GM12878 (cell line): ENCODE measurements at regions not wholly inside any gene's neighbourhood (a gene's known extent, or its start where the extent isn't known, plus 50 kb on each side); places are given as distances from the start of the nearest gene placed in this dataset.
"Not testable (repeated sequence)": the region's sequence is repeated elsewhere in the genome, so short reads cannot be mapped to it uniquely, and the experiment has no call there.

Experiments
- ATAC-seq: fragments of 200-7000 bp; cut with Tn5 transposase; 3 replicates; pipeline ENCODE4 v1.9.1; 2020; ENCODE audit warnings: mild to moderate bottlenecking, moderate library complexity
- BruUV-seq: library from RNA; stranded (reverse); fragments of 400-500 nt; replicated peaks from 2 replicates; lab custom pipeline; 2021; lab: Mats Ljungman, UMichigan
- CTCF ChIA-PET: fragments of 300-600 bp; sonication (Branson Sonifier 250); formaldehyde crosslinking; extraction: SDS; loops from one replicate; lab custom pipeline; 2021; ENCODE audit warnings: inconsistent platforms; lab: Yijun Ruan, JAX
- POLR2A ChIA-PET: fragments of 350-600 bp; formaldehyde crosslinking; extraction: SDS; loops from one replicate; lab custom pipeline; 2021; ENCODE audit warnings: inconsistent platforms; lab: Charles Lee
- RAD21 ChIA-PET: fragments of 300-600 bp; sonication (Branson Sonifier 250); formaldehyde crosslinking; loops from one replicate; lab custom pipeline; 2023; ENCODE audit warnings: antibody characterized with exemption; ENCODE audit not compliant: unreplicated experiment; lab: Charles Lee
- SMC1A ChIA-PET: fragments of 300-600 bp; sonication (Branson Sonifier 250); formaldehyde crosslinking; loops from one replicate; lab custom pipeline; 2023; ENCODE audit not compliant: unreplicated experiment, uncharacterized antibody; lab: Charles Lee
- DNase-seq: peaks from one replicate; pipeline ENCODE4 v3.0.0-alpha.2; 2011; ENCODE audit warnings: low read depth, low spot score
- FAIRE-seq: peaks from 3 replicates; lab custom pipeline; 2011; peaks lifted over from hg19 to GRCh38; lab: Jason Lieb, UNC
- H2AFZ ChIP-seq: 2 replicates; pipeline ENCODE4 v1.6.0; 2011; ENCODE audit warnings: low read depth, low read length, control low read depth; ENCODE audit not compliant: control insufficient read depth
- H3K27ac ChIP-seq: 2 replicates; pipeline ENCODE4 v1.5.1; 2011; ENCODE audit warnings: control low read depth; ENCODE audit not compliant: control insufficient read depth, insufficient read depth
- H3K27me3 ChIP-seq, 2 experiments: replicated peaks in 1 of 2; 2 replicates each; pipeline versions ENCODE4 v1.6.0 to v1.6.1; 2011; ENCODE audit warnings: low read length in 1 of 2; ENCODE audit not compliant: control insufficient read depth in 2 of 2, insufficient read depth in 2 of 2
- H3K36me3 ChIP-seq, 2 experiments: 2 replicates each; pipeline ENCODE4 v1.5.1; 2011; ENCODE audit warnings: low read length in 1 of 2; ENCODE audit not compliant: control insufficient read depth in 2 of 2, insufficient read depth in 2 of 2
- H3K4me1 ChIP-seq: 2 replicates; pipeline ENCODE4 v1.6.1; 2011; ENCODE audit warnings: mild to moderate bottlenecking, low read length, moderate library complexity, mixed read lengths; ENCODE audit not compliant: control insufficient read depth, insufficient read depth
- H3K4me2 ChIP-seq: 2 replicates; pipeline ENCODE4 v1.6.0; 2011; ENCODE audit warnings: control low read depth; ENCODE audit not compliant: control insufficient read depth, insufficient read depth
- H3K4me3 ChIP-seq: fragments of 200-600 bp; sonication (generic); 2 replicates; pipeline ENCODE4 v1.5.1; 2016
- H3K79me2 ChIP-seq: 2 replicates; pipeline ENCODE4 v1.6.0; 2011; ENCODE audit warnings: low read length; ENCODE audit not compliant: control insufficient read depth, insufficient read depth
- H3K9ac ChIP-seq: 2 replicates; pipeline ENCODE4 v1.8.0; 2011; ENCODE audit warnings: low read length, control low read depth, mixed read lengths; ENCODE audit not compliant: control insufficient read depth, insufficient read depth
- H3K9me3 ChIP-seq: replicated peaks from 3 replicates; pipeline ENCODE4 v1.5.1; 2011; ENCODE audit warnings: mild to moderate bottlenecking, low read length; ENCODE audit not compliant: control insufficient read depth, insufficient read depth
- H4K20me1 ChIP-seq: 2 replicates; pipeline ENCODE4 v1.6.0; 2011; ENCODE audit not compliant: control insufficient read depth, insufficient read depth
- CBFB ChIP-seq: IDR thresholded peaks from 2 replicates; pipeline ENCODE4 v1.6.1; 2016; ENCODE audit warnings: antibody characterized with exemption, low read depth
- CEBPB ChIP-seq, 2 experiments: fragments of 150-350 bp in 1 of 2; IDR thresholded peaks; 2 replicates each; pipeline ENCODE4 v1.6.1; 2012 to 2014; ENCODE audit warnings: low read depth in 2 of 2, low read length in 2 of 2, borderline replicate concordance in 1 of 2, inconsistent platforms in 1 of 2
- CHD4 ChIP-seq: fragments of 200-600 bp; sonication (generic); IDR thresholded peaks from 2 replicates; pipeline ENCODE4 v1.6.1; 2016; ENCODE audit warnings: mild to moderate bottlenecking
- IRF4 ChIP-seq: IDR thresholded peaks from 2 replicates; pipeline ENCODE4 v1.6.1; 2011; ENCODE audit warnings: low read depth, low read length
- NFYB ChIP-seq: IDR thresholded peaks from 2 replicates; pipeline ENCODE4 v1.6.1; 2011; ENCODE audit warnings: low read depth, mild to moderate bottlenecking, low read length, improper control_type of control experiment, moderate library complexity; ENCODE audit not compliant: insufficient read depth
- NR2F1 ChIP-seq: fragments of 450-650 bp; conservative IDR thresholded peaks from 2 replicates; pipeline ENCODE4 v1.6.1; 2017; ENCODE audit warnings: mild to moderate bottlenecking
- PBX3 ChIP-seq: IDR thresholded peaks from 2 replicates; pipeline ENCODE4 v1.6.1; 2011; ENCODE audit warnings: mild to moderate bottlenecking, low read depth, low read length, moderate library complexity; ENCODE audit not compliant: insufficient replicate concordance
- POU2F2 ChIP-seq: IDR thresholded peaks from 3 replicates; pipeline ENCODE4 v1.6.1; 2011; ENCODE audit warnings: low read depth, mild to moderate bottlenecking, low read length, borderline replicate concordance
- REST ChIP-seq: IDR thresholded peaks from 2 replicates; pipeline ENCODE4 v1.6.1; 2012; ENCODE audit warnings: mild to moderate bottlenecking, low read depth, low read length
- SPI1 ChIP-seq: IDR thresholded peaks from 2 replicates; pipeline ENCODE4 v1.6.1; 2011; ENCODE audit warnings: low read depth, mild to moderate bottlenecking, low read length, moderate library complexity, borderline replicate concordance; ENCODE audit not compliant: insufficient read depth
- ZNF622 ChIP-seq: fragments of 450-650 bp; IDR thresholded peaks from 2 replicates; pipeline ENCODE4 v1.6.1; 2017; ENCODE audit warnings: mild to moderate bottlenecking, inconsistent platforms
- ZZZ3 ChIP-seq: IDR thresholded peaks from 2 replicates; pipeline ENCODE4 v1.6.1; 2011; ENCODE audit warnings: low read depth; ENCODE audit not compliant: control insufficient read depth, insufficient read length
- WGBS: methylation state at CpG from one replicate; pipeline ENCODE4 v1.1.6; 2016; ENCODE audit warnings: low lambda C conversion rate; ENCODE audit not compliant: insufficient replicate concordance, insufficient coverage; ENCODE audit errors: missing lambda C conversion rate; 5-methylcytosine and 5-hydroxymethylcytosine counted together
- in situ Hi-C: fragments of 300-500 bp; cut with MboI; formaldehyde crosslinking; loops from 9 replicates; pipeline ENCODE4 v1.14.3; 2018; ENCODE audit warnings: mixed read lengths
- intact Hi-C: fragments of 100-400 bp; cut with micrococcal nuclease; formaldehyde crosslinking; loops from one replicate; pipeline ENCODE4 v1.14.2; 2022; ENCODE audit not compliant: unreplicated experiment

- Histone ChIP-seq H2AFZ (no peak overlapping the region), H3K4me1 (no peaks in the 10 kb centered on the region), H3K27ac (no peak overlapping the region), H3K9ac (no peak overlapping the region), H3K36me3 (peaks cover 0 to 2% of the 10 kb centered on the region in 2 experiments; a peak in 1 of 4 replicates), H4K20me1 (no peaks in the 10 kb centered on the region), H3K79me2 (no peaks in the 10 kb centered on the region; the same call in none of the 2 replicates), H3K4me3 (no peak overlapping the region), H3K27me3 (no peaks in the 10 kb centered on the region), H3K4me2 (no peak overlapping the region), H3K9me3 (no peaks in the 10 kb centered on the region)
- 84% methylated on average over 4 of the region's 4 CpGs for WGBS
- intact Hi-C loops: no loop called here
- DNase-seq: no peak
- BruUV-seq: no TSS peak
- ChIA-PET POLR2A (no interaction called here), CTCF (interaction anchor here (1.2 to 2.2 kb wide), 6 partner anchors 9 to 67 kb away, joined by 3 to 11 read pairs (median 4); a partner anchor contains a TSS), SMC1A (interaction anchor here (0.6 to 1.5 kb wide), 6 partner anchors 8 to 63 kb away, joined by 3 to 5 read pairs (median 4); no protein-coding TSS in a partner anchor), RAD21 (interaction anchor here (0.6 kb wide), 1 partner anchor 27 kb away, joined by 3 read pairs; no protein-coding TSS in a partner anchor)
- ATAC-seq: no peak
- FAIRE-seq: no peak
- TF ChIP-seq IRF4 (no peak), PBX3 (no peak), CBFB (no peak), CHD4 (no peak), NR2F1 (no peak), SPI1 (no peak), POU2F2 (no peak), NFYB (no peak), REST (no peak), ZZZ3 (no peak), CEBPB (IDR thresholded peaks at IDR 0.05; ENCODE audit: borderline replicate concordance in 1 of 2, low read depth in 2 of 2, low read length in 2 of 2) (no peak), ZNF622 (no peak)
- in situ Hi-C loops: no loop called here
Measured at GRCh38 chr18:46239998-46240397, 135.8 kb downstream of the HAUS1 start.

GRCh38 chr18:46241393-46241792 lies 137.2 kb downstream of the HAUS1 start:
- SMC1A ChIA-PET, in situ Hi-C loops, H4K20me1 ChIP-seq, intact Hi-C loops, BruUV-seq, FAIRE-seq, H3K9ac ChIP-seq, H3K27ac ChIP-seq, RAD21 ChIA-PET, H3K4me2 ChIP-seq, H3K4me1 ChIP-seq, DNase-seq, ATAC-seq, H3K36me3 ChIP-seq, H3K9me3 ChIP-seq, H3K79me2 ChIP-seq, H2AFZ ChIP-seq, H3K4me3 ChIP-seq, H3K27me3 ChIP-seq: not testable (repeated sequence)
- ChIA-PET CTCF (interaction anchor here (1.3 kb wide), 1 partner anchor 29 kb away, joined by 3 read pairs; no protein-coding TSS in a partner anchor), POLR2A (interaction anchor here (1.0 kb wide), 1 partner anchor 9 kb away, joined by 3 read pairs; no protein-coding TSS in a partner anchor)
- WGBS: 98% methylated on average over 7 of the region's 7 CpGs
